ENCODE measurements at regions not wholly inside any gene's neighbourhood (a gene's known extent, or its start where the extent isn't known, plus 50 kb on each side); places are given as distances from the start of the nearest gene placed in this dataset.
"Not testable (repeated sequence)": the region's sequence is repeated elsewhere in the genome, so short reads cannot be mapped to it uniquely, and the experiment has no call there.

DNA sequence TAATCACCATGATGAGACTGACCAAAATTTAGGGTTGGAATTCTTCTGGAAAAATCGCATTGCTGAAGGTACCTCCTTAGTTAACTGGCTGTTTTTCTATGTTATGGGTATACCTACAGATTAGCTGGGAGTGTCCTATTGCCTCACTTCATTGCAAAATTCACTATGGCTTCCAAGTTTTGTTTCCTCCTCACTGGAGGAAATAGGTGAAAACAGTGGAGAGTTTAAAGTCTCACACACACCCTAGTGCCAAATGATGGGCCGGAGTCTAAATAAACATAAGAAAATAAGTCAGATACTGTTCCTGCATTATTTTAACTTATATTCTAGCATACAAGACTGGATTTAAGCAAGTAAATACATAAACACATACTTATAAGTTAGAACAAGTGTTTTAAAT, 98.2 kb downstream of the AHR start:
- DNase-seq, result no peak

DNA sequence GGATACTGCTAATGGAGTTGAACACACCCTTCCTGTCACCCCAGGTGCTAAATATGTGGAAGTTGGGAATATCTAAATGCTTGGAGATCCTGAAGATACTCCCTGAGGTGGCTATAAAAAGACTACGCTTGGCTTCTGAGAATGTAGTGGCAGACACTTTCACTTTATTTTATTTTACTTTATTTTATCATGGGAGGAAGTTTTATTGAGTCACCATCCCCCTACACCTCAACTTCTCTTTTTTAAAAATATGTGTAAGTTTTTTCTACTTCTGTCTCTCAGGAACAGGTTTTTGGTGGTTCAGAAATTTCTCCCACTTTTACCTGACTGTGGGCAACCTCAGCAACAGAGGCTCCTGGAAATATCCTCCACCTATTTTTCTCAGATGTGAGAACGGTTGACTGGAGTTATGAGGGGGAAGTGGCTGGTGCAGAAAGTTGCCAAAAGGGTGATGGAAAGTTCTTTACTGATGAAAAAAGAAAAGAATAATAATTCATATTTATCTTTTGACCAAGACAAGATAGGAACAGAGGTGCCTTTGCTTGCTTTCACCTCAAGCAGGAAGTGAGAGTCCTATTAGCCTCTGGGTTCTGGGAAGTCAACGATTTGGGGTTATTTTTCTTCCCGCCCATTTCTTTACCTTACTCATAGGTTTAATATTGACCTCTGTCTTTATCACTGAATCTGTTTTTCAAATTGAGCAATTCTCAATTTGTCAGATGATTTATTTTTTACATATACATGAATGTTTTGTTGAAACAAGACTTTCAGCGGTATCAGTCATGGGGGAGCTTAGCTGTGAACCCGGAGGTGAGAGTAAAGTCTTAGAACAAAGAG, 103.6 kb downstream of the AHR start:
- DNase-seq, result no peak

DNA sequence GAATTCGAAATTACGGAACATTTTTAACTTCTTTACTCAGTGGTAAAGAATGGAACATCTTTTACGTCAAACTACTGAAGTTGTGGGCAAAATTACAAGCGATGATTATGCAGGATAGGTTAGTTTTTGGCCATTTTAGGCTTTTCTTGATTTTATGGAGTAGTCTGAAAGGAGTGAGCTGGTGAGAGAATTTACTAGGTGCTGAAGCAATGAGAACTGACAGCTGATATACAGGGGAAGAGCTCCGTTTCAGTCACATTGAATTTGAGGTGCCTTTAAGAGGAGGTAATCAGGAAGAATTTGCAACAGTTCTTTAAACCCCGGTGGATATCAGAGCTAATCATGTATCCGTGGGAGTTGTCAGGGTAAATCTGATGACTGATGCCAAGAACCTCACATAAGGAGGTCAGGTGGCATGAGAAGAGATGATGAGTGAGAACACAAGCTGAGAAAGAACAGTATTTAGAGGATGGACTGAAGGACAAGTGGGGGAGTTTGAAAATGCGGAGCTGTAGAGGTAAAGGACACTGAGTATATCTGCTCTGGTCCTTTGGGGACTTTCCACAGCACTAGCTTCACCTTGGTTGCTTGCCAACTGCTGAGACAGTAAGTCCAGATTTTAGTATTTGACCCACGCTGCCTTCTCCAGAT, 104.3 kb downstream of the AHR start:
- no peak for DNase-seq

DNA sequence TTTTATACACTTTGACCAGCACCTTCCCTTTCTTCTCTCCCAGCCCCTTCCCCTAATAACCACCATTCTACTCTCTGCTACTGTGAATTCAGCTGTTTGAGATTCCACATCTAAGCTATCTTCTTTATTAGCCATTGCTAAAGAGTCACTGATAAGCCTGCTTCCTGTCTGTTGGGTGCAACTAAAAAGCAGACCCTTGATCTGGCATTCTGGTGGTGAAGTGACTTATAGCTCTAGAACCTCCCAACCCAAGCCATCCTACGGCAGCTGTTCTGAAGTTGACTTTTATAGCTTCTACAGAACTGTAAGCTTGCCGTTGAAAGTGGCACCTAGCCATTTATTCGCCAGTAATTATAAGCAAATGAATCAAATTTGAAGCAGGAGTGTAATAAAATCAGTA, 105.6 kb downstream of the AHR start:
- DNase-seq, result no peak

DNA sequence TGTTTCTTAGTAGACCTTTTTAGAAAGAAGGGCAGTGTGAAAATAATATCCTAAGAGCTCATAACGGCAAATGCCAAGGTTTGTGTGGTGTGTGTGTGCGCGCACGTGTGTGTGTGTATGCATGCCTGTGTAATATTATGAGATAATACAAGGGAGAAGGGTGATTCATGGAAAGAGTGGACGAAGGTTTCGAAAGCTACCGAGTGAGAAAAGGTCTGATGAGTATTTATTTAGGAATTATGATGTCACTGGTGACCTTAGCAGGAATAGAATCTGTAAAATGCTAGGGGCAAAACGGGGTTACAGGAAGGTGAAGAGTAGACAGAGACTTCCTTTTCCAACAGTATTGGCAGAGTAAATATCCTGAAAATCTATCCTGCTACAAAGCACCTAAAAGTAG, 107.3 kb downstream of the AHR start:
- no peak for DNase-seq

DNA sequence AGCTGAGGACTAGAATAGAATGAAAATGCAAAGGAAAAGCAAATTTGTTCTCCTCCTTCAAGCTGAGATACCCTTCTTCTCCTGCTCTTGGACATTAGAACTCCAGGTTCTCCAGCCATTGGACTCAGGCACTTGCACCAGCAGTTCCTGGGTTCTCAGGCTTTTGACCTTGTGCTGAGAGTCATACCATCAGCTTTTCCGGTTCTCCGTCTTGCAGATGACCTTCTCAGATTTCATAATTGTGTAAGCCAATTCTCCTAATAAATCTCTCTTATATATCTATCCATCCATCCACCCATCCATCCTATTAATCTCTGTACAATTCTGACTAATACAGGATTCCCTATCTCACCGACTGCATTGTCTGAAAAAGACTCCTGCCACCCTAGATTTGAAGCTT, 108.3 kb downstream of the AHR start:
- DNase-seq, result no peak

DNA sequence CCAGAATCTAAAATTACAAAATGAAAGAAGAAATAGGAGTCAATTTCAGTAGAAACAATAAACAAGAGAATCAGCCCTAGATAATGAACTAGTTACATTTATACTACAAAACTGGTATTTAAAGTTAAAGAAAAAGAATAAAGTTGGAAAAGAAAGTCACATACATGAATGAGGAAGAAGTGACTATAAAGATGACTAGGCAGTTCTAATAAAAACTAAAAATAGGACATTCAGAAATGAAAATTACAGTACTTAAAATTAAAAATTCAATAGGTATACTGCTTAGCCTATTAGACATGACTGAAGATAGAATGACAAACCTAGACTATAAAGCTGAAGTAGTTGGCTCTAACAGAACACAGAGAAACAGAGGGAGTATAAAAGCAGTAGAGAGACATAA, 108.8 kb downstream of the AHR start:
- no peak for DNase-seq

DNA sequence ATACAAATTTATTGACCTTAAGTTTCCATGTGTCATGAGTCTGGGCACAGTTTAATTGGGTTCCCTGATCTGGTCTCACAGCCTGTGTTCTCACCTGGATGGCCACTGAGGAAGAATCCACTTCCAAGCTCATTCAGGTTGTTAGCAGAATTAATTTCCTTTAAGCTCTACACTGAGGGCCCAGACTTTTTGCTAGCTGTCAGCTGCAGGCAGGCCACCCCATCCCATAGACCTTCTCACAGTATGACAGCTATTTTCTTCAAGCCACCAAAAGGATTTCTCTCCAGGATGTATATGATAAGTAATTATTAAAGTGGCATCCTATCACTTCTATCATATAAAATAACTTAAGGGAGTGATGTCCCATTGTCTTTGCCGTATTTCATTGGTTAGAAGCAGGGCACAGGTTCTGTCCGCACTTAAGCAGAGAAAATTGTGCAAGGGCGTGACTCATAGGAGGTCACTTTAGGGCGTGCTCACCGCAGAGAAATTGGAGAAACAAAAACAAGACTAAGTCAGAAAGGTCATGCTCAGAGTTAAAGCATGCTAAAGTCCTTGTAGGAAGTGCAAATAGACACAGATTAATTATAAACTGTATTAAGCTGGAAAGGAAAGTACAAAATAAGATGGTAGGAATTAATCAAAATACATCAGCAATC, 109.9 kb downstream of the AHR start:
- DNase-seq, result no peak

DNA sequence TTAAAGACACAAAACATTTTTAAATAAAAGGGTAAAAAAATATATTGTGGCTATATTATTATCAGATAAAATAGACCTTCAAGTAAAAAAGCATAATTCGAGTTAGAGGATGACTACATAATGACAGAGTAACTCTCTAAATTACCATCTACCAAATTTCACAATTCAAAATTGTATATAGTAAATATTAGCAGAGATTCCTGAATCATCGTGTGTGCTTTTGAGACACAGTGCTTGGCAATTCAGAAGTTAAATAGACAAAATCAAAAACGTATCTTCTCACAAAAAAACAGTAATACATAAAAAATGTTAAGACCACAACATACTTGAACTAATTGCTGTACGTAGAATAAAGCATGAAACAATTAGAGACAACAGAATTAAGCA, 110.4 kb downstream of the AHR start:
- DNase-seq, result no peak

DNA sequence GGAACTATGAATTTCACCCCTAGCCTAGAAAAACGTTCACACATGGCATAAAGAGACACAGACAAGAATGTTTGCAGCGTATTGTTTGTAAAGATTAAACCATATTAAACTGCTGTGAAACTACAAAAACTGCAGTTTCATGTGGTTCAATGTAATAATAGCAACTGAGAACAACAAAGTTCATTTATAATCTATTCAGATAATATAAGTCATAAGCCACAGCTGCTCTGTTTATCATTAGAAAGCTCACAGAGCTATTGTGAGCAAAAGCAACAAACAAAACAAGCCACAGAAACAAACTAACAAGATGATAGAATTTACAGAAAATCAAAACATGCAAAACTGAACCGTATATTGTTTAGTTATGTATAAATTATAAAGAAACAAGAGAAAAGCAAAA, 113.5 kb downstream of the AHR start:
- DNase-seq, result no peak

DNA sequence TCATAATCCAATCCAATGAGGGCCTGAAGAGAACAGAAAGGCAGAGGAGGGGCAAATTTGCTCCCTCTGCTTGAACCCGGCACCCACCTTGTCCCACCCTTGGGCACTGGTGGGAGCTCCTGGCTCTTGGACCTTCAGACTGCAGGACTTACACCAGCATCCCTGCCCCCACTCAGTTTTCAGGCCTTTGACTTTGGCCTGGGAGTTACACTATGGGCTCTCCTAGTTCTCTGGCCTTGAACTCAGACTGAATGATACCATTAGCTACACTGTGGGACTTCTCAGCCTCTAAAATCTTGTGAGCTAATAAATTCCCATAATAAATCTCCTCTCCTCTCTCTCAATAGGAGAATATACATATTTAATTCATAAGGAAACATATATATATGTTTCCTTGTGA, 114.4 kb downstream of the AHR start:
- DNase-seq, result no peak

DNA sequence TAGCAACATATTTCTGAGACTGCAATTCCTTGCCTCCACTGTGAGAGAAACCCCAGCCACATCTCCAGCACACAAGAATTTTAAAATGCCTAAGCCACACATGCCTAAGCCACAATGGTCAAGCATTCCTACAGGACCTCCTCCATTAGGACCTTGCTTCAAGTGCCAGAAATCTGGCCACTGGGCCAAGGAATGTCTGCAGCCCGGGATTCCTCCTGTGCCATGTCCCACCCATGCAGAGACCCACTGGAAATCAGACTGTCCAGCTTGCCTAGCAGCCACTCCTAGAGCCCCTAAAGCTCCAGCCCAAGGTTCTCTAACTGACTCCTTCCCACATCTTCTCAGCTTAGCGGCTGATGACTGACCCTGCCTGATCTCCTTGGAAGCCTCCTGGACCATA, 117.5 kb downstream of the AHR start:
- DNase-seq, result no peak

DNA sequence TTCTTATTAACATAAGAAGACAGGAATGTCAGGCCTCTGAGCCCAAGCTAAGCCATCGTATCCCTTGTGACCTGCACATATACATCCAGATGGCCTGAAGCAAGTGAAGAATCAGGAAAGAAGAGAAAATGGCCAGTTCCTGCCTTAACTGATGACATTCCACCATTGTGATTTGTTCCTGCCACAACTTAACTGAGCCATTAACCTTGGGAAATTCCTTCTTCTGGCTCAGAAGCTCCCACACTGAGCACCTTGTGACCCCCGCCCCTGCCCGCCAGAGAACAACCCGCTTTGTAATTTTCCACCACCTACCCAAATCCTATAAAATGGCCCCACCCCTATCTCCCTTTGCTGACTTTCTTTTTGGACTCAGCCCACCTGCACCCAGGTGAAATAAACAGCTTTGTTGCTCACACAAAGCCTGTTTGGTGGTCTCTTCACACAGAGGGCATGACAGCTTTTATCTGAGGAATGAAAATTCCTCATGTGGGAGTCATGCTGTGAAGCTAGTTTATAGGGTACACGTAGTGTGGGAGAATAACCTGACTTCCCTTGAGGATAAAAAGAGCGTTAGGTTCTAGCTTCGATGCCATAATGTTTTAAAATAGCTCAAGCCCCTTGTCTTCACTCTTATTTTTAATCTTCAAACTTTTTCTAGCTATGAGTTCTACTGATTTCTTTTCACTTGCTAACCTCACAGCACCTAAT, 122.0 kb downstream of the AHR start:
- not testable (repeated sequence) for DNase-seq

DNA sequence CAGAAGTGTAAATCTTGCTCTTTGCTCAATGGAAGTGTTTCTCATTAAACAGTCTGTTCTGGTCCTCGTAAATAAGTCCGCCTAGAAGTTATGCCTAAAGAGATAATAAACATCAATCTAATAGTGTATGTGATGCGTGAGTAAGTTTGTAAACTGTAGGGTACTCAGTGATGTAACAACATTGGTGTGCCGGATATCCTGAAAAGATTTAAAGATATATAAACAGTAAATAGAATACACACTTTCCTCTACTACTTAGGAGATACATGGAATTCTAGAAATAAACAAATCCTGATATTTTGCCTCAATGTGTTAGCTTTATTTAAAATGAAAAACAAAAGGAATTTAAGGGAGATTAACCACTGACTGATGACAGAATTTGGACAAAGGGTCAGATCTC, 123.5 kb downstream of the AHR start:
- DNase-seq, result no peak

DNA sequence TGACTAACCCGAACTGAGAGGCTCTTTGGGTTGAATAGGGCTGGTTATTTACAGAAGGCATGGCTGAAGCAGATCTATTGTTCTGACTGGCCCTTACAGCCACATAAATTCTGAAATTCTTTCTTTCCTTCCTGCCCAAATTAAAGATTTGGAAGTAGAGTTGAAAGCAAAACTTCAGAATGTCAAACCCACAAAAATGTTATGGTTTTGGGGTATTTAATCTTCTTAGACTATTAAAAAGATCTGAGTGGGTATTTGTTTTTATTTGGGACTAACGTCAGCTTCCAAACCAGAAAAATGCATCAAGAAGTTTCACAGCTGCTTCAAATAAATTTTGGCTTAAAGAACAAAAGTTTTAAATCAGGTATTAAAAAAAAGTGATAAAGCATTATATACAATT, 124.5 kb downstream of the AHR start:
- no peak for DNase-seq

DNA sequence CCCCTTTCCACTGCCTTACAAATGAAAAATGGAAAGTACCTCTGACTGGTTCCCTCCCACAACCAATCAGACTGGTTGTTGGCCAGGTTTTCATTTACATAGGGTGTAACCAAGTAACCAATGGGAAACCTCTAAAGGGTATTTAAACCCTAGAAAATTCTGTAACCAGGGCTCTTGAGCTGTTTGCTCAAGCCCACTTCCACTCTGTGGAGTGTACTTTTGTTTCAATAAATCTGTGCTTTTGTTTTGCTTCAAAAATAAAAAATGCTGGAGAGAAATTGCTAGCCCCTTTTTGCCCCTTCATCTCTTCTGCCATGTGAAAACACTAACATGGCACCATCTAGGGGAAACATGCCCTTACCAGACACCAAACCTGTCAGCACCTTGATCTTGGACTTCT, 129.5 kb downstream of the AHR start:
- DNase-seq, result no peak

DNA sequence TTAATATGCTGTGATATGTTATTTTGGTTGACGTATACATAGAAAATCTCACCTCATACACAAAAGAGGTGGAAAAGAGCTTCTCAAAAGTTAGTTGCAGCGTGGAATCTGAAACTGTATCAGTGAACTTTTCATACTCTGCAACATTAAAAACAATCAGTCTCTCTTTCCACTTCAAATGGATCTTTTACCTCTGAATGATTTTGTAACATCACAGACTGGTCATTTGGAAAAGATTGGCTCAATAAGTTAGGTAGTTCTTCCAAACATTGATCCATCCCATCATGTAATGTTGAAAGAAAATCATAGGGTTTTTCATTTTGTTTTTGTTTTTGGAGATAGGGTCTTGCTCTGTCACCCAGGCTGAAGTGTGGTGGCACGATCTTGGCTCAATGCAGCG, 131.1 kb downstream of the AHR start:
- DNase-seq, result no peak

DNA sequence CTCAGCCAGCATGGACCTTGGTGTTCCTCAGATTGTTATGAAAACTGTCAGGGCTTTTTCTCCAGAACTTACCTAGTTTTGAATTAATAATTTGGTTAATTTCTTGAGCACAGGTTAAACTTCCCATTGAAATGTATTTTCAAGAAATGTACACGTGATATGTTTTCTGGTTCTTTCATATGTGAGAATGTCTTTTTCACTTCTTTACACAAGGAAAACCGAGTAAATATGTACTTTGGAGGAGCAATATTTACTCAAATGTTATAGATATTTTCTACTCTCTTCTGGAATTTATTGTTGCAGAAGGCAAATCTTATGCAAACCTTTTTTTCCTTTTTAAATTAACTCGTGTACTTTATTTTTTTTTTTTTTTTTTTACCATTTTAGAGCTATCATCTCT, 134.3 kb downstream of the AHR start:
- no peak for DNase-seq

DNA sequence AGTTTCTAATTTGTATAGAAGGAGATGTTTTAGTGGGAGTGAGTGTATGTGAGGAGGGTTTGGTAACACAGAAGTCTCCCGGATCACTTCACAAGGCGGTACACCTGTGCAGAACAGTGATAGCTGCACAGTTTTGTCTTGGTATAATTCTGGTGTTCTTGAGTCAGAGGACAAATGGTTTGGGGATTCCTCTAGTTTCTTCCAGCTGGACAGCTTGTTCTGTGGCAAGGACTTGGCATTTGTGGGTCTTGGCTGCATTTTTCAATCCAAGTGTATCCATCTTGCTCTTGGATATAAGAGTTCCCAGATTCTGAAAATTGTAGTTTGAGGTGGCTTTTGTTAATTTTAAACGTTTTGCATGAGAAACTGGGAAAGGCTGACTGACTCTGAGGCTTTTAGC, 135.7 kb downstream of the AHR start:
- DNase-seq, result peak; percentile 14

DNA sequence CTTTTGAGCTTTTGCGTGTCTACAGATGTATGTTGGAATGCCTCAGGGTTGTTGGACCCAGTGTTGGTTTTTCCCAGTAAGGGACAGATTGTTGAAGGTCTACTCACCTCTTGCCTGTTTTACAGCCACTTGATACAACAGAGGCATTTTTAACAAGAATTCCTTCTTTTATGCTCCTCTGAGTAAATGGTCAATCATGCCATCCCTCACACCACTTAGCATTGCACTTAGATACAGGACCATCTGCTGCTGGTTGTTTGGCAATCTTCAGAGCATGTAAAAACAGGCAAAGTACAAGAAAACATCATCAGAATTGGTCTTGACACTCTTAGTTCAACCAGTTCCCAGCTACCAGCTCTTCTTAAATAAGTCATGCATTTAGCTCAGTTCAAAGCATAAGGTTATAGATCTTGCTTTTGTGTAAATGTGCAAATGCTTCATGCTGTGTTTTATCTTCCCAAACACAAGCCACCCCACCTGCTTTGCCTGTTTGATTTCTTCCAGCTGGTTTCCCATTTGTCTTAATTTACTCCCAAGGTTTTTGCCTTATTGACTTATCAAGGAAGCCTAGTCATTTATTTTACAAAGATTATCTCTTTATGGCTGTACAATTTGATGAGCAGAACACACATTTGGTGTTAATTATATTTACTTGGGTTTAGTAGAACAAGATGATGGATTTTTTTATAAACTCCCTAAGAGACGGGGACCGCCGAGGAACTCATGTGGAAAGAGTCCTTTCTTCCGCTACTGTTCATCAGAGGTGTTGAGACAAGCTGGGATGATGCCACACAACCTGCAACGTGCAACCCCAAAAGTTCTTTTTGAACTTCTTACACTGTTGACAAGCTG, 136.6 kb downstream of the AHR start:
- DNase-seq, result no peak

DNA sequence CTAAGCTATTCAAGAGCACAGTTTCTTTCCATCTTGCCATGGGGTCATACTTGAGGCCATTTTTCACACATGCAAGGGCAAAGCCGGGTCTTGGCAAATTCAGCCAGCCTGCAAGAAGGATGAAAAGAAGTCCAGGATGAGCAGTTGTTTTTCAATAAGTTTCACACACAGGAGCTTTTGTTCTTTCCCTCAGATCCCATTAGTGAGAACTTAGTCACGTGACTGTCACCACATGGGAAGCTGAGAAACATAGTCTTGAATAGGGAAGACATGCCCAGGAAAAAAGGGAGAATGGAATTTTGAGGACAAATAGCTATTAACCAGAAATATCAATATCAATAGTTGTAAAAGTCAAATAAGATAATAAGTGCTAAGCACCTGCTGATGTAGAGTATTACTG, 137.7 kb downstream of the AHR start:
- DNase-seq, result no peak

DNA sequence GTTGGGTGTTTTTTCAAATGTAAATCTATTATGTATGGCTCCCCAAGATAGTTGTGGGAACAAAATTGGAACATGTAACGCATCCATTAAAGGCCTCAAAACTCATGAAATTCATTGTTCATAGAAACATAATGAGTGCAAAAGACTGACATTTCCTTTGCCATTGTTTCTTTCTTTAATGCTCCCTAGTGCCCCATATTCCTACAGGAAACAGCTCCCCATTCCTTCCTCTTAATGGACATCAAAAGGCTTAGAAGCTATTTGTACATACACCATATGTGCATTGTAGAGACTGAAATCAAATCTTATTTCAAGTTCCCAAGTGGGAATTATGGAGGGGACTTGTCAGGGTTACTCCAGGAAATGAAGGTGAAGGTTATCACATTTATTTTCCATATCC, 139.1 kb downstream of the AHR start:
- DNase-seq, result no peak

All from hindlimb muscle (tissue), 1 donor.